RKO (cell line): ENCODE measurements at regions not wholly inside any gene's neighbourhood (a gene's known extent, or its start where the extent isn't known, plus 50 kb on each side); places are given as distances from the start of the nearest gene placed in this dataset.
"Not testable (repeated sequence)": the region's sequence is repeated elsewhere in the genome, so short reads cannot be mapped to it uniquely, and the experiment has no call there.

Source experiments
- DNase-seq: peaks from one replicate; pipeline ENCODE4 v3.0.0-alpha.2; 2016; ENCODE audit warnings: low spot score

DNA sequence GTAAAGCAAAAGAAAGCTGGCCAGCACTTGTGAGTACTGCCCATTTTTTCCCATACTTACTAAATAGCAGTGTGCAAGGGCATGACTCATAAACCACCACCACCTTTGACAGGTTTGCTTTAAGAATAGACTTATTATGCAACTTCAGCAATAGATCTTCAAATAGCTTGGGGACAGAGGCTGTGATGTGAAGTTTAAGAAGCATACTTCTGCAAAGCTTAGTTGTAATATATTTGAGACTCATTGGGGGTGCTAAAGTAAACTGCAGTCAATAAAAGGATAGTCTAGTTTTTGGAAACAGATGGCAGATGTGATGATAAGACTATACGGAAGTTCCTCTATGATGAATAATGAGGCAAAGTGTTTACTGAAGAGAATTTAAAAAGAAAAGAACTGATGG lies 210.0 kb downstream of the PLA2G4A start:
- no peak for DNase-seq

- no peak for DNase-seq
Measured at GRCh38 chr1:187041104-187041503, 212.4 kb downstream of the PLA2G4A start.

DNA sequence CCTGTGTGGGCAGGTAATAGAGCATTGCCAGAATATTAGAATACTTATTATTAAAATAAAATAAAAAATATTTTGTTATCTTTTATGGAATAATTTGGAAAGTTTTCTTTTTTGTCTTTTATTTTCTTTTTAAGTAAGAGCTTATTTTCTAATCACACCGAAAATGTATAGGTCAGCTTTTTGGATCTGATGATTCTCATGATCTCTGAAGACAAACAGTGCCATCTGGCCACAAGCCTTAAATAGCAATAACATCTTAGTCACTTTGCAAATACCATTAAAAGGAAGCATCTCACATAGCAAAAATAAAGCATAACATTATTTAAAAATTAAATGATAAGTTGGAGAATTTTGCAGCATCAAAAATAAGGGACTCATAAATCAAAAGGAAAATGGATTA lies 213.8 kb downstream of the PLA2G4A start:
- no peak for DNase-seq

DNA sequence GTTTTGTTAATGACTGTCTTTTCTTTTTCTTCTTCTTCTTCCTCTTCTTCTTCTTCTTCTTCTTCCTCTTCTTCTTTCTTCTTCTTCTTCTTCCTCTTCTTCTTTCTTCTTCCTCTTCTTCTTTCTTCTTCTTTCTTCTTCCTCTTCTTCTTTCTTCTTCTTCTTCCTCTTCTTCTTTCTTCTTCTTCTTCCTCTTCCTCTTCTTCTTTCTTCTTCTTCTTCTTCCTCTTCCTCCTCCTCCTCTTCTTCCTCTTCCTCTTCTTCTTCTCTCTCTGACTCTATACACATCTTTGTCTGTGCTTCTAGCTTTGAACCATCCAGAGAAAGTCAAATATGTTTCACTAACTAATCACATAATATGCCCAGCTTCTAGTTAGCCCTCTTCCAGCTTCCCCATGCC lies 214.7 kb downstream of the PLA2G4A start:
- not testable (repeated sequence) for DNase-seq

DNA sequence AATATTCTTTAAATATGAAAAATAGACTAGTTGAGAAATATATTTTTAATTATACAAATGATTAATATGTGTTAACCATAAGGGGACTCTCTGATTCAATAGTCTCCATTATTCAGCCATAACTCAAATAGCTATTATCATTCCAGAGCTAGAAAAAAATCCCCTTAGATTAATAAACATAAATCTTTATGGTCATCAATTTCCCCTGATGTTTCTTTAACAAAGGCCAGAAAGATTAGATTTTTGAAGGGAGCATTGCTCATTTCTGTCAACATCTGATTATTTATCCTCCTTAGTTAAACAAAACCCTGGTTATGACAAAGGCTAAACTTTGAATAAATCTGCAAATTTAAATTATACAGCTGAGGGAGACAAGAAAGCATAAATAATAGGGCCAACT lies 215.7 kb downstream of the PLA2G4A start:
- DNase-seq = no peak

GRCh38 chr1:187045371-187045770 lies 216.6 kb downstream of the PLA2G4A start:
- no peak for DNase-seq

DNA sequence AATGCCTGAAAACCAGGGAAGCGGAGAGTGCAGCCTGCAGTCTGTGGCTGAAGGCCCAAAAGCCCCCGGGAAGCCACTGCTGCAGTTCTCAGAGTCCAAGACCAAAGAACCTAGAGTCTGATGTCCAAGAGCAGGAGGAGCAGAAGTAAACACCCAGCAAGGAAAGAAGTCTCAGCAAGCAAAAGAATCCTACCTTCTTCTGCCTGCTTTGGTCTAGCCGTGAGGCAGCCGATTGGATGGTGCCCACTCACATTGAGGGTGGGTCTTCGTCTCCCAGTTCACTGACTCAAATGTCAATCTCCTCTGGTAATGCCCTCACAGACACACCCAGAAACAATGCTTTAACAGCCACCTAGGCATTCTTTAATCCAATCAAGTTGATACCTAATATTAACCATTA lies 217.5 kb downstream of the PLA2G4A start:
- DNase-seq = no peak

- no peak for DNase-seq
Measured at GRCh38 chr1:187047298-187047697, 218.5 kb downstream of the PLA2G4A start.

DNA sequence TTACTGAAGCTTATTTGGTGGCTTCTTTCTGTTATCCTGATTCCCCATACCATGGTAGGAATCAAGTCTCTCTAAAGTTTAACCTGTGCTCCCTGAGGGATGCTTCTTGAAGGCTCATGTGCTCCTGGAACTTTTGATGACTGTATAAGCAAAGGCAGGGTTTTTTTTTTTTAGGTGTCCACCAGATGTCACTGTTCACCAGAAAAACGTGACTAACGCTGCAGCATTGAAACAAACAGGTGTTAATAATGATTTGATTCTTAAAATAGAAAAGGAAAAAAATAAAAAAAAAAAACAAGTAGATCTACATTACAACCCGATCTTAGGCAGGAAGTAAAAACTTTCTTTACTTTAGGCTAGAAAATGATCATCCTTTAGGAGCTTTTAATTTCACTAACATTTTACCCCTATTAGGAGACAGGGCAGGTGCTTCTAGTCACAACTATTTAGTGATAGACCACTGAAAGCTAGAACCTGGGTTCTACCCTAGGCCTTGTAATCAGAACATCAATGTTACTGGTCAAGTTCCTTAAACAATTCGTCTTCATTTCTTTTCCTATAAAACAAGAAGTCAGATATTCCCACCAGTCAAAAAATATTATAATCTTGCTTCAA lies 223.0 kb downstream of the PLA2G4A start:
- peak; percentile 60 for DNase-seq

- no peak for DNase-seq
Measured at GRCh38 chr1:187053876-187054275, 225.1 kb downstream of the PLA2G4A start.

GRCh38 chr1:187054862-187055757 lies 226.4 kb downstream of the PLA2G4A start:
- DNase-seq = no peak

GRCh38 chr1:187063271-187063670 lies 234.5 kb downstream of the PLA2G4A start:
- no peak for DNase-seq

DNA sequence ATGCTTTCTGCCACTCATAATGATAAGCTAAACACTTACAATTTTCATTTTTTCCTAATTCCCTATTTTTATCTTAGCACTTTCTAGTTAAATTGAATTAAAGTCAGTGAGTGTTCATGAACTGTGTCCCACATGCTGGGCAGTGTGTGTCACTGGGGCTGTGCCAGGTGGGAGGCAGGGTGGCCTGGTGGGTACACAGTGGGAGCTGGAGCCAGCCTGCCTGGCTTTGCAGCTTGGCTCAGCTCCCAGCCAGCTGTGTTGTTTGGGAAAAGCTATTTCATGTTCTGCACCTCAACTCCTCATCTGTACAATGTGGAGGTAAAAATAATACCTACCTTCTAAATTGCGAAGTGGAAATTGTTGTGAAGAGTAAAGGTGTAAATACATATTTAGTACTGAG lies 238.4 kb downstream of the PLA2G4A start:
- DNase-seq = no peak

- DNase-seq = peak; percentile 75
Measured at GRCh38 chr1:187070076-187070475, 241.3 kb downstream of the PLA2G4A start.

DNA sequence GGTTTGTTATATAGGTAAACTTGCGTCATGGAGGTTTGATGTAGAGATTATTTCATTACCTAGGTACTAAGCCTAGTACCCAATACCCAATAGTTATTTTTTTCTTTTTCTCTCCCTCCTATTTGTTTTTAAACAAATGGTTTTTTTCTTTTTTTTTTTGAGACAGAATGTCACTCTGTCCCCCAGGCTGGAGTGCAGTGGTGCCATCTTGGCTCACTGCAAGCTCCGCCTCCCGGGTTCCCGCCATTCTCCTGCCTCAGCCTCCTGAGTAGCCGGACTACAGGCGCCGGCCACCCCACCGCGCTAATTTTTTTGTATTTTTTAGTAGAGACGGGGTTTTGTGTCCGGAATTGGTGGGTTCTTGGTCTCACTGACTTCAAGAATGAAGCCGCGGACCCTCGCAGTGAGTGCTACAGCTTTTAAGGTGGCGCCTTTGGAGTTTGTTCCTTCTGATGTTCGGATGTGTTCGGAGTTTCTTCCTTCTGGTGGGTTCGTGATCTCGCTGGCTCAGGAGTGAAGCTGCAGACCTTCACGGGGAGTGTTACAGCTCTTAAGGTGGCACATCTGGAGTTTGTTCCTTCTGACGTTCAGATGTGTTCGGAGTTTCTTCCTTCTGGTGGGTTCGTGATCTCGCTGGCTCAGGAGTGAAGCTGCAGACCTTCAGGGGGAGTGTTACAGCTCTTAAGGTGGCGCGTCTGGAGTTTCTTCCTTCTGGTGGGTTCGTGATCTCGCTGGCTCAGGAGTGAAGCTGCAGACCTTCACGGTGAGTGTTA lies 243.7 kb downstream of the PLA2G4A start:
- not testable (repeated sequence) for DNase-seq

GRCh38 chr1:187073035-187073560 lies 244.3 kb downstream of the PLA2G4A start:
- DNase-seq = not testable (repeated sequence)

- DNase-seq = not testable (repeated sequence)
Measured at GRCh38 chr1:187073634-187074245, 245.0 kb downstream of the PLA2G4A start.

GRCh38 chr1:187074445-187075048 lies 245.8 kb downstream of the PLA2G4A start:
- no peak for DNase-seq

- DNase-seq = no peak
Measured at GRCh38 chr1:187076922-187077321, 248.2 kb downstream of the PLA2G4A start.

DNA sequence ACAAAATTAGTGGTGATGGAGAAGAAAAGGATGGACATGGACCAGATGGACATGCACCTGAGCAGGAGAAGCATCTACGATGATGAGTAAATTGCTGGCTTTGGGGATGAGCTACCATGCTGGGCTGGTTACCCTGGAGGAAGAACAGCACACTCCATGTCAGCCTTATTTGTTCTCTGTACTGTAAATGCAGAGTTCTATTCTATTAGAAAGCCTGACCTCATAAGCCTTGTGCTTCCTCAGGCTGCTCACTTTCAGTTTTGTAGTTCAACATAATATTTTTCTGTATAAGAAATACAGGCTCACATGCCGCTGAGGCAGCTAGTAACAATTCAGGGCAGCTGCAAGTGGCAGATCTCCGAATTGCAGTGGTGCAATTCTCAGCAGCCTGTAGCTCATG lies 249.6 kb downstream of the PLA2G4A start:
- no peak for DNase-seq

DNA sequence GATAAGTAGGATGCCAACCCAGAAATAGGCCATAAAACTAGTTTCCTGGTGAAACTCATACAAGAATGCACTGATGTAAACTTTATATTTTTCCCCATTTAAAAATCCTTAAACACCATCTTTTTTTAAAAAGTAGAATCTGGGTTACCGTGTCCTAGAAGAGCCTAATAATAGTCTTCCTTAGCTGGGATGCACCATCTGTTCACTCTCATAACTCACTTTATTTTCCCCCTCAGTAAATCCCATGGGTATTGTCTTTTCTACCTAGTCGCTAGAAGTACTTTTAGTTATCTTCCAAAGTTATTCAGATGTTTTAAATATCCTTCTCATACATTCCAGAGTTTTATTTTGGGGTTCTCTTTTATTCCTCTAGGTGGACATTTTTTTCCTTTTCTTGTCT lies 250.2 kb downstream of the PLA2G4A start:
- DNase-seq = no peak

DNA sequence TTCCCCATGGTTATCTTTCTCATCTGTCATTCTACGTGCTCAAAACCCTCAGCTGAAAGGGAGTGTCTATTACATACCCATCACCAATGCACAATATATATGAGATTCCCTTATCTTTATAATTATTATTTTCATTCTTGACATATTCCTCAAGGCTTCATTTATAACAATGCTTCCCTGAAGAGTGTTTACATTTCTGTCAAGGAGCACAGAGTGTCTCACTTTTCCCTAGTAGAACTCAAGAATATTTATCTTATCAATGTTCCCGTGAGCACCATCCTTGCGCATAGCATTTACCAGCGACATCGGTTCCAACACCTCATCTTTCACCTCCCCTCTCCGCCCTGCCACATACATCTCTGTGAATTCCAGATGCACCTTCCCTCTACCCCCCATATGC lies 250.6 kb downstream of the PLA2G4A start:
- no peak for DNase-seq
